Left lobe of liver (tissue), 2 donors: ENCODE measurements at regions not wholly inside any gene's neighbourhood (a gene's known extent, or its start where the extent isn't known, plus 50 kb on each side); places are given as distances from the start of the nearest gene placed in this dataset.
"Not testable (repeated sequence)": the region's sequence is repeated elsewhere in the genome, so short reads cannot be mapped to it uniquely, and the experiment has no call there.

Source experiments
- ATAC-seq: fragments of 200-7000 bp; cut with Tn5 transposase; one replicate; pipeline ENCODE4 v1.9.1; 2020; ENCODE audit warnings: mild to moderate bottlenecking, moderate library complexity
- DNase-seq: peaks from one replicate; pipeline ENCODE4 v3.0.0-alpha.2; 2020; ENCODE audit warnings: low spot score
- donor health status: DM: no; HTN: no; CAD: no; lungs with moderate emphysema.
- donor health status: DM: no; HTN: yes; CAD: no.

GRCh38 chr3:186454881-186455703 is 89.1 kb downstream of the CRYGS start:
- ATAC-seq: no peak
- no peak for DNase-seq

GRCh38 chr3:186453531-186453930 is 90.6 kb downstream of the CRYGS start:
- no peak for ATAC-seq

GRCh38 chr3:186452517-186452916 is 90.5 kb upstream of the DGKG start:
- ATAC-seq: no peak

More at GRCh38 chr3:186453531-186453930, 90.6 kb downstream of the CRYGS start:
- no peak for DNase-seq

GRCh38 chr3:186451371-186451770 is 89.3 kb upstream of the DGKG start:
- no peak for DNase-seq
- no peak for ATAC-seq

More at GRCh38 chr3:186452517-186452916, 90.5 kb upstream of the DGKG start:
- DNase-seq: no peak

- ATAC-seq (no peak), DNase-seq (no peak)
These were observed 82.9 kb upstream of the DGKG start for GRCh38 chr3:186444974-186445373.

- ATAC-seq: no peak
- DNase-seq: no peak
These were observed 82.3 kb upstream of the DGKG start for GRCh38 chr3:186444288-186444687.

- not testable (repeated sequence) for DNase-seq, ATAC-seq
These were observed 80.9 kb upstream of the DGKG start for GRCh38 chr3:186442979-186443378.

- ATAC-seq: peak; percentile 80
These were observed 80.1 kb upstream of the DGKG start for GRCh38 chr3:186442162-186442561.

GRCh38 chr3:186440891-186441290 is 78.9 kb upstream of the DGKG start:
- DNase-seq (no peak), ATAC-seq (no peak)

More at GRCh38 chr3:186442162-186442561, 80.1 kb upstream of the DGKG start:
- peak; percentile 51 for DNase-seq

- no peak for ATAC-seq
- no peak for DNase-seq
These were observed 77.7 kb upstream of the DGKG start for GRCh38 chr3:186439725-186440124.

- not testable (repeated sequence) for ATAC-seq, DNase-seq
These were observed 73.3 kb upstream of the DGKG start for GRCh38 chr3:186435332-186435731.

- ATAC-seq (no peak), DNase-seq (no peak)
These were observed 71.1 kb upstream of the DGKG start for GRCh38 chr3:186432944-186433732.

GRCh38 chr3:186432189-186432588 is 70.2 kb upstream of the DGKG start:
- ATAC-seq: no peak
- no peak for DNase-seq

- peak; percentile 37 for ATAC-seq
- DNase-seq: no peak
These were observed 65.7 kb upstream of the DGKG start for GRCh38 chr3:186427627-186428281.

- DNase-seq (no peak), ATAC-seq (peak; percentile 17)
These were observed 64.0 kb upstream of the DGKG start for GRCh38 chr3:186425788-186426730.

GRCh38 chr3:186421946-186422345 is 59.9 kb upstream of the DGKG start:
- ATAC-seq: no peak

GRCh38 chr3:186418671-186419145 is 56.7 kb upstream of the DGKG start:
- DNase-seq: no peak
- ATAC-seq: no peak

More at GRCh38 chr3:186421946-186422345, 59.9 kb upstream of the DGKG start:
- no peak for DNase-seq

GRCh38 chr3:186417791-186418190 is 55.8 kb upstream of the DGKG start:
- no peak for ATAC-seq
- DNase-seq: no peak

- no peak for DNase-seq
- ATAC-seq: no peak
These were observed 52.8 kb upstream of the DGKG start for GRCh38 chr3:186414735-186415419.
